HCT116 (cell line): ENCODE measurements at regions not wholly inside any gene's neighbourhood (a gene's known extent, or its start where the extent isn't known, plus 50 kb on each side); places are given as distances from the start of the nearest gene placed in this dataset.

ENCODE experiments used
- ATAC-seq: fragments of 200-7000 bp; cut with Tn5 transposase; 2 replicates; pipeline ENCODE4 v1.9.1; 2020; ENCODE audit warnings: mild to moderate bottlenecking, moderate library complexity
- BruUV-seq: library from RNA; stranded (reverse); fragments of 400-500 nt; replicated peaks from 2 replicates; lab custom pipeline; 2021; lab: Mats Ljungman, UMichigan
- CTCF ChIA-PET: fragments of 300-600 bp; sonication (Branson Sonifier 250); formaldehyde crosslinking; loops from one replicate; lab custom pipeline; 2021; ENCODE audit warnings: antibody characterized with exemption; lab: Charles Lee
- POLR2A ChIA-PET: fragments of 300-600, 350-600 bp; sonication (Branson Sonifier 250); formaldehyde crosslinking; loops from one replicate; lab custom pipeline; 2021; ENCODE audit warnings: antibody characterized with exemption; lab: Charles Lee
- RAD21 ChIA-PET, 2 experiments: fragments of 300-600 bp; sonication (Branson Sonifier 250); formaldehyde crosslinking; loops; one replicate each; lab custom pipeline; 2023; ENCODE audit warnings: low total read pairs in 2 of 2; ENCODE audit not compliant: uncharacterized antibody in 2 of 2, unreplicated experiment in 2 of 2, low non-redundant PET in 1 of 2; lab: Charles Lee
- DNase-seq: peaks from one replicate; pipeline ENCODE4 v3.0.0-alpha.2; 2010; ENCODE audit warnings: low read depth, low spot score
- H2AFZ ChIP-seq: fragments of 200-600 bp; shearing (Covaris generic), sonication (generic); 2 replicates; pipeline ENCODE4 v1.6.1; 2017; ENCODE audit warnings: low read depth, mixed run types, mixed read lengths, antibody characterized with exemption, low read length; ENCODE audit not compliant: poor library complexity, severe bottlenecking
- H3K27ac ChIP-seq: 2 replicates; pipeline ENCODE4 v1.5.1; 2012; ENCODE audit warnings: low read depth, low read length
- H3K27me3 ChIP-seq: fragments of 200-600 bp; sonication (generic); 2 replicates; pipeline ENCODE4 v1.6.1; 2016; ENCODE audit warnings: mixed run types, low read length, mixed read lengths; ENCODE audit not compliant: insufficient read depth
- H3K36me3 ChIP-seq, 2 experiments: fragments of 200-500 bp in 1 of 2; fragments of 200-600 bp in 1 of 2; sonication (Bioruptor generic) in 1 of 2; sonication (generic) in 1 of 2; 2 replicates each; pipeline versions ENCODE4 v1.5.1 to v1.6.1; 2014 to 2016; ENCODE audit warnings: low read length in 2 of 2, inconsistent platforms in 1 of 2, mixed read lengths in 1 of 2, mixed run types in 1 of 2; ENCODE audit not compliant: insufficient read depth in 2 of 2, control insufficient read depth in 1 of 2
- H3K4me1 ChIP-seq, 2 experiments: fragments of 200-600 bp in 1 of 2; sonication (generic) in 1 of 2; 2 replicates each; pipeline versions ENCODE4 v1.5.1 to v1.6.1; 2012 to 2017; ENCODE audit warnings: low read length in 2 of 2, inconsistent platforms in 1 of 2, mild to moderate bottlenecking in 1 of 2, mixed read lengths in 1 of 2, mixed run types in 1 of 2, moderate library complexity in 1 of 2; ENCODE audit not compliant: insufficient read depth in 2 of 2, control insufficient read depth in 1 of 2
- H3K4me2 ChIP-seq: fragments of 200-600 bp; sonication (generic); 2 replicates; pipeline ENCODE4 v1.6.1; 2017; ENCODE audit warnings: mixed run types, low read length, mixed read lengths
- H3K4me3 ChIP-seq, 2 experiments: fragments of 200-600 bp in 1 of 2; sonication (generic) in 1 of 2; replicated peaks in 1 of 2; 2 replicates each; pipeline ENCODE4 v1.5.1; 2011 to 2016; ENCODE audit warnings: low read length in 2 of 2, control low read depth in 1 of 2, low read depth in 1 of 2, mild to moderate bottlenecking in 1 of 2, mixed read lengths in 1 of 2, mixed run types in 1 of 2
- H3K79me2 ChIP-seq: fragments of 200-600 bp; sonication (generic); 2 replicates; pipeline ENCODE4 v1.6.1; 2017; ENCODE audit warnings: mild to moderate bottlenecking, mixed run types, low read length, moderate library complexity, mixed read lengths; ENCODE audit not compliant: insufficient read depth
- H3K9ac ChIP-seq: fragments of 200-600 bp; sonication (generic); 2 replicates; pipeline ENCODE4 v1.6.1; 2016; ENCODE audit warnings: low read length, mixed read lengths
- H3K9me2 ChIP-seq: fragments of 200-600 bp; sonication (generic), shearing (Covaris generic); 2 replicates; pipeline ENCODE4 v1.6.1; 2017; ENCODE audit warnings: mixed run types, mild to moderate bottlenecking, moderate library complexity; ENCODE audit not compliant: insufficient read depth
- H3K9me3 ChIP-seq, 2 experiments: fragments of 200-500 bp in 1 of 2; fragments of 200-600 bp in 1 of 2; sonication (Bioruptor generic) in 1 of 2; sonication (generic) in 1 of 2; 2 replicates each; pipeline ENCODE4 v1.6.1; 2014 to 2017; ENCODE audit warnings: low read length in 2 of 2, mixed read lengths in 2 of 2, inconsistent platforms in 1 of 2, low read depth in 1 of 2, mild to moderate bottlenecking in 1 of 2, mixed run types in 1 of 2, moderate library complexity in 1 of 2; ENCODE audit not compliant: control insufficient read depth in 1 of 2, insufficient read depth in 1 of 2
- H4K20me1 ChIP-seq: fragments of 200-600 bp; sonication (generic), shearing (Covaris generic); 2 replicates; pipeline ENCODE4 v1.6.1; 2017; ENCODE audit warnings: mixed run types, mild to moderate bottlenecking, moderate library complexity; ENCODE audit not compliant: insufficient read depth
- ATF3 ChIP-seq: IDR thresholded peaks from 2 replicates; pipeline ENCODE4 v1.6.1; 2012
- CBX3 ChIP-seq: IDR thresholded peaks from 2 replicates; pipeline ENCODE4 v1.6.1; 2012; ENCODE audit warnings: low read depth
- ELF1 ChIP-seq: IDR thresholded peaks from 2 replicates; pipeline ENCODE4 v1.6.1; 2012; ENCODE audit warnings: low read depth, borderline replicate concordance
- EZH2 ChIP-seq: fragments of 200-600 bp; sonication (generic); IDR thresholded peaks from 2 replicates; pipeline ENCODE4 v1.6.1; 2017; ENCODE audit warnings: antibody characterized with exemption, mixed run types
- FOSL1 ChIP-seq: IDR thresholded peaks from 2 replicates; pipeline ENCODE4 v1.6.1; 2012; ENCODE audit warnings: low read depth
- POLR2A ChIP-seq: IDR thresholded peaks from 2 replicates; pipeline ENCODE4 v1.7.0; 2011; ENCODE audit warnings: borderline replicate concordance; ENCODE audit not compliant: insufficient read depth, insufficient read length; ENCODE audit errors: extremely low read depth
- SRF ChIP-seq: IDR thresholded peaks from 2 replicates; pipeline ENCODE4 v1.6.1; 2012; ENCODE audit warnings: low read depth
- TCF7L2 ChIP-seq: IDR thresholded peaks from 2 replicates; pipeline ENCODE4 v1.7.0; 2011; ENCODE audit warnings: borderline replicate concordance, inconsistent platforms; ENCODE audit not compliant: insufficient read depth, insufficient read length; ENCODE audit errors: extremely low read depth
- YY1 ChIP-seq: IDR thresholded peaks from 2 replicates; pipeline ENCODE4 v1.6.1; 2011; ENCODE audit warnings: low read length, low read depth, moderate library complexity, mild to moderate bottlenecking; ENCODE audit not compliant: insufficient replicate concordance; ENCODE audit errors: extremely low read depth
- ZBTB33 ChIP-seq: IDR thresholded peaks from 2 replicates; pipeline ENCODE4 v1.6.1; 2011; ENCODE audit warnings: mild to moderate bottlenecking, low read length, moderate library complexity; ENCODE audit not compliant: insufficient replicate concordance; ENCODE audit errors: extremely low read depth
- ZNF274 ChIP-seq: fragments of 200-500 bp; sonication (Bioruptor generic); IDR thresholded peaks from 2 replicates; pipeline ENCODE4 v1.6.1; 2014; ENCODE audit warnings: mild to moderate bottlenecking, low read depth, low read length, inconsistent platforms
- intact Hi-C: fragments of 100-400 bp; cut with micrococcal nuclease; formaldehyde crosslinking; loops from 2 replicates; pipeline ENCODE4 v1.10.0; 2022

- H3K79me2 ChIP-seq = no peaks in the 10 kb centered on the region
- POLR2A ChIA-PET = no interaction called here
- H3K9ac ChIP-seq = no peak overlapping the region
- ATAC-seq = no peak
- H3K9me3 ChIP-seq = peaks cover 20 to 33% of the 10 kb centered on the region in 2 experiments; a peak in 2 of 4 replicates
- H3K27ac ChIP-seq = no peak overlapping the region
- no peaks in the 10 kb centered on the region for H3K36me3 ChIP-seq
- H3K27me3 ChIP-seq = no peaks in the 10 kb centered on the region
- no peaks in the 10 kb centered on the region for H4K20me1 ChIP-seq
- H3K4me1 ChIP-seq = no peaks in the 10 kb centered on the region
- H3K9me2 ChIP-seq = no peaks in the 10 kb centered on the region
- no peak for TF ChIP-seq ZBTB33
- no peak for TF ChIP-seq TCF7L2
- TF ChIP-seq SRF = no peak
- no peak for TF ChIP-seq ATF3
- no peak for TF ChIP-seq YY1
- no peak for TF ChIP-seq ELF1
- TF ChIP-seq FOSL1 = no peak
- TF ChIP-seq CBX3 = no peak
- no peak for TF ChIP-seq POLR2A
- no peak for TF ChIP-seq EZH2
- TF ChIP-seq ZNF274 = no peak
- DNase-seq = no peak
- intact Hi-C loops = no loop called here
- BruUV-seq = no TSS peak
- H3K4me2 ChIP-seq = no peak overlapping the region
- CTCF ChIA-PET = no interaction called here
- RAD21 ChIA-PET = no interaction called here
- H3K4me3 ChIP-seq = no peak overlapping the region
- no peak overlapping the region for H2AFZ ChIP-seq
Measured at GRCh38 chr21:24988941-24989340, 618.3 kb downstream of the MRPL39 start.
